Fibroblast of skin of abdomen (primary cell): ENCODE measurements at regions not wholly inside any gene's neighbourhood (a gene's known extent, or its start where the extent isn't known, plus 50 kb on each side); places are given as distances from the start of the nearest gene placed in this dataset.
"Not testable (repeated sequence)": the region's sequence is repeated elsewhere in the genome, so short reads cannot be mapped to it uniquely, and the experiment has no call there.

ENCODE experiments used
- DNase-seq: peaks from one replicate; pipeline ENCODE4 v3.0.0-alpha.2; 2013

- DNase-seq = no peak
Observed at GRCh38 chr4:78691971-78692821, 84.0 kb upstream of the BMP2K start.

- no peak for DNase-seq
Observed at GRCh38 chr4:78692822-78693170, 83.4 kb upstream of the BMP2K start.

- no peak for DNase-seq
Observed at GRCh38 chr4:78693777-78694456, 82.2 kb upstream of the BMP2K start.

- DNase-seq = no peak
Observed at GRCh38 chr4:78694457-78694787, 81.7 kb upstream of the BMP2K start.

- no peak for DNase-seq
Observed at GRCh38 chr4:78695910-78696309, 80.2 kb upstream of the BMP2K start.

GRCh38 chr4:78703079-78703478 is 73.1 kb upstream of the BMP2K start:
- no peak for DNase-seq

GRCh38 chr4:78704317-78704716 is 71.8 kb upstream of the BMP2K start:
- DNase-seq = no peak

GRCh38 chr4:78704981-78705683 is 71.0 kb upstream of the BMP2K start:
- DNase-seq = peak; percentile 67

- no peak for DNase-seq
Observed at GRCh38 chr4:78706302-78706701, 69.8 kb upstream of the BMP2K start.

GRCh38 chr4:78707268-78707667 is 68.9 kb upstream of the BMP2K start:
- no peak for DNase-seq

GRCh38 chr4:78707793-78708192 is 68.4 kb upstream of the BMP2K start:
- DNase-seq = no peak

GRCh38 chr4:78710536-78710935 is 65.6 kb upstream of the BMP2K start:
- DNase-seq = peak; percentile 54

GRCh38 chr4:78711676-78712075 is 64.5 kb upstream of the BMP2K start:
- DNase-seq = no peak

- not testable (repeated sequence) for DNase-seq
Observed at GRCh38 chr4:78714598-78714997, 61.6 kb upstream of the BMP2K start.

GRCh38 chr4:78715372-78715771 is 60.8 kb upstream of the BMP2K start:
- DNase-seq = not testable (repeated sequence)

GRCh38 chr4:78717712-78718111 is 58.4 kb upstream of the BMP2K start:
- not testable (repeated sequence) for DNase-seq

- DNase-seq = no peak
Observed at GRCh38 chr4:78720204-78720603, 55.9 kb upstream of the BMP2K start.

- DNase-seq = no peak
Observed at GRCh38 chr4:78720994-78721677, 55.0 kb upstream of the BMP2K start.

- no peak for DNase-seq
Observed at GRCh38 chr4:78721747-78722146, 54.4 kb upstream of the BMP2K start.

- DNase-seq = no peak
Observed at GRCh38 chr4:78722320-78722719, 53.8 kb upstream of the BMP2K start.

GRCh38 chr4:78722878-78723277 is 53.3 kb upstream of the BMP2K start:
- DNase-seq = no peak
